ENCODE measurements at regions not wholly inside any gene's neighbourhood (a gene's known extent, or its start where the extent isn't known, plus 50 kb on each side); places are given as distances from the start of the nearest gene placed in this dataset.

GRCh38 chr20:60820149-60820548 is 431.9 kb upstream of the CDH4 start:
- DNase-seq: no peak

- no peak for DNase-seq
Measured at GRCh38 chr20:60820918-60821317, 431.1 kb upstream of the CDH4 start.

DNA sequence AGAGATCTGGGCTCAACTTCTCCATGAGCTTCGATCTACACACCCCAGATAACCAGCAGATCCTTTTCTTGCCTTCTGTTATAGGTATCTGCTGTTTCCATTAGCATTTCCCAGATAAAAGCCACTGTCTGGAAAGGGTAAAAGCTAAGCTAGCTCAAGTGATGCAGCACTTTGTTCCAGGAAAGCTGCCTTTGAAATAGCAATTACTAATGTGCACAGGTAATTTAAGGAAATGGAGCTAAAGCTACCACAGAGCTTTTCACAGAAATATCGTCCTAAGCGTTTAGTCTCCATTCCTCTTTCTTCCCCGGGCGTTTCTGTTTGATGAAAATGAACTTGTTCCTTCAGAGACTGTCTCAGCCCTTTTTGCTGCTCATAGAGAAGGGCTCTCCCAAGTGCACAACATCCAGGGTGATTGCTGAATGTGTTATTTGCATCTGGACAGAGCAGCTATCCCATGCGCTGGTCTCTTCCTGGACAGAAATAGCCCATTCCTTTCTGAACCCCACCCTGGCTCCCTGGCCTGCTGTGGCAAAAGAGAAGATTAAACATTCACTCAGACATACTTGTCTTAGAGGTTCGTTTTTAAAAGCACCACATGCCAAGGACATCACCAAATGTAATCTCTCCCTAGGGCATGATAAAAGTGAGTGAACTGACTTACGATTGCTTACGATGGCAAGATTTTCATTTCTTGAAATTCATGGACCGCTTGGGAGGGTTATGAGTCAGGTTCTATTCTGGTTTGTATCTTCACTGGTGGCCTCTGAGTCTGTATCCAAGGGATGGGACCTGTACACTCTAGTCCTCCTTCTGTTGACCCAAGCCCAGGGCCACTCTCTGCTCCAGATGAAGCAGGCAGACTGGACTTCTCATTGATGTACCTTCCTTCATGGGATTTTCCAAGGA is 429.1 kb upstream of the CDH4 start:
- no peak for DNase-seq

DNA sequence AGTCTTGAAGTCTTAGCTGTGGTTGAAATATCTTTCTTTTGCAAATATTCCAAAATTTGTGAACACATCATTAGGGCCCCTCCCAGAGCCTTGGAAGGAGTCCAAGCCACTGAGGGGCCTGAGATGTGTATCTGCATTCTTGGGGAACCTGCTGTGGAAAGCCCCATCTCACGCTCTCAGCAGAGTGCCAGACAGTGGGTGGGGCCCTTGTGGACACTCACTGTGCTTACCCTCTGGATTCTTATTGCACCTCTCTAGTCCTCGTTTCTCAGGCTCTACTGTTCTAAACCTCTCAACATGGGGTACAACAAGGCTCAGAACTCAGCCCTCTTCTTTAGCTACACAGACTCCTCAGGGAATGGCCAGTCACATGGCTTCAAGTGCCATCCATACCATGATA is 416.2 kb upstream of the CDH4 start:
- DNase-seq: no peak

GRCh38 chr20:60837173-60837770 is 414.8 kb upstream of the CDH4 start:
- no peak for DNase-seq

DNA sequence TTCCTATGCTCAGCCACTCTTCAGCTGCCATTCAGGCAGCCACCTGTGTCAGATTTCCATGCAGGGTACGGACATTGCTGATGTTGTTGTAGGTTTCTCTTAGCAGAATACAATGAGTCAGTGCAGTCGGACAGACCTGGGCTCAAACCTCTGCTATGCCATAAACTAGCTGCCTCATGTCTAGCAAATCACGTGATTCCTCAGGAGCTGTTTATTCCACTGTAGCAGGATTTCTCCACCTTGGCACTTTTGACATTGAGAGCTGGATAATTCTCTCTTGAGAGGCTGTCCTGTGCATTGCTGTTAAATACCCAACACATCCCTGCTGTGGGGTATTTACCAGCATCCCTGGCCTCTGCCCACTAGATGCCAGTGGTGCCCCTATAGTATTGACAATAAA is 413.8 kb upstream of the CDH4 start:
- DNase-seq: no peak

DNA sequence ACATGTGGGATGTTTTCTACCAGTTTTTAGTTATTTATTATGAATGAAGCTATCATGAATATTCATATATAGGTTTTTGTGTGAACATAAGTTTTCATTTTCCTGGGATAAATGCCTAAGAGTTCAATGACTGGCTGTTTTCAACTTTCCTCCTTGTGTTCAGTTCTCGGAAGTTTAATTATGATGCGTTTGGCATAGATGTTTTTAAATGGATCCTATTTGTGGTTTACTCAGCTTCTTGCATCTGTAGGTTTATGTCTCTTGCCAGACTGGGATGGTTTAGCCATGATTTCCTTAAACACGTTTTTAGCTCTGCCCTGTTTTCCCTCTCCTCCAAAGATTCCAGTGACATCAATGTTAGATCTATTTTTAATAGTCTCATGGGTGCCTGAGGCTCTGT is 411.1 kb upstream of the CDH4 start:
- no peak for DNase-seq

- no peak for DNase-seq
Measured at GRCh38 chr20:60845146-60845545, 406.9 kb upstream of the CDH4 start.

- DNase-seq: no peak
Measured at GRCh38 chr20:60851826-60852704, 400.0 kb upstream of the CDH4 start.

GRCh38 chr20:60857708-60858107 is 394.4 kb upstream of the CDH4 start:
- DNase-seq: no peak

- DNase-seq: no peak
Measured at GRCh38 chr20:60862601-60863000, 389.5 kb upstream of the CDH4 start.

DNA sequence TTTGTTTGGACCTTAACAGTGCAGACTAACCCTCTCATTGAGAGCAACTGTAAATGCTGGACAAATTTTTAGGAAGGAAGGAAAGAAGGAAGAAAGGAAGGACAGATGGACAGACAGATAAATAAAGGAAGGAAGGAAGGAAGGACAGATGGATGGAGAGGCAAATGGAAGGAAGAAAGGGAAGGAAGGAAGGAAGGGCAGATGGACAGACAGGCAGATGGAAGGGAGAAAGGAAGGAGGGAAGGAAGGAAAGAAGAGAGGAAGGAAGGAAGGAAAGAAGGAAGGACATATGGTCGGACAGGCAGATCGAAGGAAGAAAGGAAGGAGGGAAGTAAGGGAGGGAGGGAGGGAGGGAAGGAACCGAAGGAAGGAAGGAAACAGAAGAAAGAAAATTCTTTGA is 388.5 kb upstream of the CDH4 start:
- no peak for DNase-seq

DNA sequence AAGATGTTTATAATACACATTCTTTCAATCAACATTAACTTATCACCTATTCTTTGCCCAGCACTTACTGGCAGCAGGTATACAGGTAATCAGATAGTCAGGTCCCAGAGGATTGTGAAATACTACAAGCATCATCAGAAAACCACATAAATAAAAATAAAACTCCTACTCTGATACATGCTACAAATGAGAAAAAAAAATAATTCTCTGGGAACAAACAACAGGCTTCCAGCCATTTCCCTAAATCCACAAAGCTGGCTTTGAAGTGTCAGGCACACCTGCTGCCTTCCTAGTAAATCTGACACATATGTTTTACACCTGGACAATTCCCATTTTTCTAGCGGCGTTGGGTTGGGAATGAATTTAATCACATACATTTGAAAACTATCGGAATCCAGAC is 384.5 kb upstream of the CDH4 start:
- no peak for DNase-seq

DNA sequence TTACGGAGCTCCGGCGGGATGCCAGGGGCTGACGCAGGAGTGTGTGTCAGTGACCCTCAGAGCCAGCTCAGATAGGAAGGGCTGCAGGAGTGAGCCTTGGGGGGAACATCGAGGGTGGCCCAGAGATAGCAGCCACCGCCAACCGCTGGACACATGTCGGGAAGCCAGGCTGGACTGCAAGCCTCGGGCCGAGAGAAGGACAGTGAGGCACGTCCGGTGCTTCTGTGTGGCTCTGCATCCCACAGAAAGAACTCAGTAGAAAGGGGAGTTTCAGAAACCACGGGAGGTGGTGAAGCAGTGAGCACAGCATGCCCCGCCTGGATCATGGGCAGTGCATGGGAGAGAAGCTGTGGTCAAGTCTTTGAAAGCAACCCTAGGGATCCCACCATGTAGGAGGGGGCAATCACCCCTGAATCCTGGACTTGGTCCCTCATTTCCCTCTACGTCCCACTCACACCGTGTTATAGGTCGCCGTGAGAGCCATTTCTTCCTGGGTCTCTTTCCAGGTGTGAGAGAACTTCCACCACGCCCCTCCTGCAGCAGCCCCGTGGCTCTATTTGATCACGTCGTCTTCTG is 383.7 kb upstream of the CDH4 start:
- no peak for DNase-seq

- no peak for DNase-seq
Measured at GRCh38 chr20:60869087-60869486, 383.0 kb upstream of the CDH4 start.

GRCh38 chr20:60869625-60870024 is 382.4 kb upstream of the CDH4 start:
- no peak for DNase-seq

DNA sequence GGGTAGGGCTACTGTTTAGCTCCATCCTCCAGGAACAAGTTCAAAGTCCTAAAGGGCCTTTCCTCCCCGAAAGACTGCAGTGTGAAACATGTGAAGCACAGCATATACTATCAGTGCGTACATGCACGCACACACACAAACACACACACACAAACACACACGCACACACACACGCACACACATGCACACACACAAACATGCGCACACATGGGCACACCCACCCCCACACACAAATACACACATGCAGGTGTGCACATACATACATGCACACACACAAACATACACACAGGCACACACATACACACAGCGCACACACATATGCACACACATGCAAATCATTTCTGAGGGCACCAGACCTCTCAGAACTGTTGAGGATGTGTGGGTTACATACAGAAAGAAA is 382.0 kb upstream of the CDH4 start:
- DNase-seq: no peak

- no peak for DNase-seq
Measured at GRCh38 chr20:60872224-60872623, 379.8 kb upstream of the CDH4 start.

DNA sequence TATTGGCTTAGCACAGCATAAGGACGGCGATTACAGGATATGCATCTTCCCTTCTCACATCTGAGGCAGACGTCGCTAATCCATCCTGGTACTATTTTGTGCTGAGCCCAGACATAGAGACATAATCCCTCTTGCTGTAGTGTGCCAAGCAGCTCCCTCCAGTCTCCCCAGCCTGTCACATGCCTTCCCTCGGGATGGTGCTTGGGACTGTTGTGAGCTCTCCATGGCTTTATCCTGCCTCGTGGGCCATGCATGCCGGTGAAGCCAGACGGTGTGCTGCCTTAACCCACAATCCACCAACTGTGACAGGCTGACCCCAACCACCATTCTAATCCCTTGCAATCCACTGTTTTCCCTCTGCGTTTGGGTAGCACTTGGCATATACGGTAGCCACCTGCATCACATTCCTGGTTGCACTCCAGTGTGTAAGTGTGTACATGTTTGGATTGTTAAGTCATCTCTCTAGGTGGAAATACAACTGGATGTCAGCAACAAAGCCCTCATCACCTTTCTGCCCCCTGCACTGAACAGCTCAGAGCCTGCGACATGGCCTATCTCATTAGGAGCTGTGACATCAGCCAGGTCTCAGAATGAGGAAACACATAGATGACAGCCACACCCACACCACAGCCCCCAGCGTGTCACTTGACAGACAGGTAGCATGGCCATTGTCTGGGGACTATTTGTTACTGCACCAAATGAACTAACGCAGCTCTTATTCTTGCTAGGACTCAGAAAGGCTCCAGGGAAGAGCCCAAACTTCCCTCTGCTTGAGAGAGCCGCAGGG is 374.8 kb upstream of the CDH4 start:
- no peak for DNase-seq

DNA sequence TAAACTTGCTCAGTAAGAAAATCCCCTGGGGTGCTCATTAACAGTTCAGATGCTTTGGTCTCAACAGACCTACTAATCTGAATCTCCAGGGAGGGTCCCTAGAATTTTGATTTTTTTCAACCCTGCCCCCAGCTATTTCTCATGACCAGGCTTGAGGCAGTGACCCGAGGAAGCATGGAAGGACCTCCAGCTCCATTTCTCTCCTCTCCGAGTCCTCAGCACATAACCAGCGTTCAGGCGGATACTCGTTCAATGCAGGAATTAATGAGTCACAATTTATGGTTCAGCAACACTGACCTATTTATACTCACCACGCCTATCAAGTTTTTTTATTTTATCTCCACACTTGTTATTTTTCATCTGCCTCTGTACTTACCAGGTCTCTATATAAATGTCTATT is 369.2 kb upstream of the CDH4 start:
- DNase-seq: no peak

DNA sequence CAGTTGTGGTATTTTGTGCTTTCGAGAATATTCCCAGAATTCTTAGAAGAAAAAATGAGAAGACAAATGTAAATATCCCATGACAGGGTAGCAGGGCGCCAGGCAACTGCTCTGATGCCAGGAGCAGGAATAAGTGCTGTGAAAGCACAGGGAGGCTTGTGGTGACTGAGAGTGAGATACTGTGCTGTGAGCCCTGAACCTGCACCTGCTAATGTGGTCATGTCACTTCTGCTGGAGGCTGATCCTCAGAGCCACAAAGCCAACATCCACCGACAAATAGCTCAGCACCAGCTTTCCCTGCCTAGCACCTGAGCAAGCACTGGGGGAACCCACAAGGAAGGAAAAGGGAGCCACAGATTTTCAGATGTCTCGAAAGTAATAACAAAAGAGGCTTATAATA is 368.6 kb upstream of the CDH4 start:
- DNase-seq: no peak

GRCh38 chr20:60884277-60884676 is 367.8 kb upstream of the CDH4 start:
- DNase-seq: no peak

GRCh38 chr20:60888771-60889170 is 363.3 kb upstream of the CDH4 start:
- no peak for DNase-seq
